ENCODE measurements at regions not wholly inside any gene's neighbourhood (a gene's known extent, or its start where the extent isn't known, plus 50 kb on each side); places are given as distances from the start of the nearest gene placed in this dataset.
"Not testable (repeated sequence)": the region's sequence is repeated elsewhere in the genome, so short reads cannot be mapped to it uniquely, and the experiment has no call there.

- no peak for DNase-seq (ENCODE audit: low read depth)
- TF ChIP-seq CTCF (IDR thresholded peaks at IDR 0.05; ENCODE audit: control insufficient read depth, extremely low read depth, insufficient read depth) = no peak
- H3K4me3 ChIP-seq (ENCODE audit: low read depth, low read length) = no peak overlapping the region
Observed at GRCh38 chr2:126952216-126952615, 53.5 kb downstream of the TEX51 start.

DNA sequence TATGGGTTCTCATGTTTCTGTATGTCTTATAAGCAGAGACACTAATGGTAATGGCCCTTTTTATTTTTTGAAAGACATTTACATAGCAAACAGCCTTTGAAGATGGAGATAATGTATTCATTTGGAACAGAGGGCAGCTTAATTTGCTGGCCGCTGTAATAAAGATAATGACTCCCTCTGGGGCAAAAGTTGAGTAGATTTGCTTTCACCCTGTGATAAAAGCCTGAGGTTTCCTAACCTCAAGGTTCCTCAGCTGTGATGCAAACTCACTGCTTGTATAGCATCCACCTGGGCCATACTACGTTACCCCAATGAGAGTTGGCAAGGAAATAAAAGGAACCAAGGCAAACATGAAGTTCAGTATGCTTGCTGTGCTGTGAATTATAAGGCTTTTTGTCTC, 54.8 kb downstream of the TEX51 start:
- no peak for DNase-seq (ENCODE audit: low read depth)
- TF ChIP-seq CTCF (IDR thresholded peaks at IDR 0.05; ENCODE audit: control insufficient read depth, extremely low read depth, insufficient read depth) = no peak
- H3K4me3 ChIP-seq (ENCODE audit: low read depth, low read length) = no peak overlapping the region

GRCh38 chr2:126954831-126955230, 56.1 kb downstream of the TEX51 start:
- TF ChIP-seq CTCF (IDR thresholded peaks at IDR 0.05; ENCODE audit: control insufficient read depth, extremely low read depth, insufficient read depth) = no peak
- no peak overlapping the region for H3K4me3 ChIP-seq (ENCODE audit: low read depth, low read length)
- no peak for DNase-seq (ENCODE audit: low read depth)

GRCh38 chr2:126956773-126957172, 58.1 kb downstream of the TEX51 start:
- DNase-seq (ENCODE audit: low read depth); H3K4me3 ChIP-seq (ENCODE audit: low read depth, low read length): not testable (repeated sequence)

DNA sequence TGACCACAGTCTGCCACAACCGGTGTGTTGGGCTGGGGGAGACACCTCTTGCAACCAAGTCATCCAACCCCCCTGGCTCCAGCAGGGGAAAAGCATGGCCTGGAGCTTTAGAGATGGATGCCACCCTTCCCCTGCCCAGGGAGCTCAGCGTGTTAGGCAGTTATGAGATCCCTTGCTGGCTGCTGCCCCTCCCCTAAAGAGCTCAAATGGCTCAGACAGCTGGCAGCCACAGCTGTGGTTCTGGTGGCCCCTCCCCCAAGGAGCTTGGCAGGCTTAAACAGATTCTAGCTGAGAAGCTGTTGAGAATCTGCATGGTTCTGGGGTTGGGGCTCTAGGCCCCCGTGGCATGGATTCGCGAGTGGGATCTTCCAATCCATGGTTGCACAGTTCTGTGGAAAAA, 64.7 kb downstream of the TEX51 start:
- H3K4me3 ChIP-seq (ENCODE audit: low read depth, low read length) = no peak overlapping the region
- no peak for TF ChIP-seq CTCF (IDR thresholded peaks at IDR 0.05; ENCODE audit: control insufficient read depth, extremely low read depth, insufficient read depth)
- DNase-seq (ENCODE audit: low read depth) = no peak

DNA sequence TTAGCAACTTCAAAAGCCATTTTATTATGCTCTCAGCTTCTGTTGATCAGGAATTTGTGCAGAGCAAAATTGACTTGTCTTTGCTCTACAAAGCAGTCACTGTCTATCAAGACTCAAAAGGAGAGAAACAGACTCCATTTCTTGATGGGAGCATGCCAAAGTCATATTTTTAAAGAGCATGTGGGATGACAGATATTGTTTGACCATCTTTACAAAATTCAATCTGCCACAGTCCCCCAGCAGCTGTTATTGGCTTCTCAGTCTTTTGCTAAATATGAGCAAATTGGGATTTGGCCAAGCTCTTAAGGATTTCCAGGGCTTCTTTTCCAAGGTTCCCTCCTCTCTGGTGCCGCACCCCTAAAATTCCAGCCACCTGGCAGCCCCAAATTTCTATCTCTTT, 67.9 kb downstream of the TEX51 start:
- no peak overlapping the region for H3K4me3 ChIP-seq (ENCODE audit: low read depth, low read length)
- DNase-seq (ENCODE audit: low read depth) = no peak
- no peak for TF ChIP-seq CTCF (IDR thresholded peaks at IDR 0.05; ENCODE audit: control insufficient read depth, extremely low read depth, insufficient read depth)

DNA sequence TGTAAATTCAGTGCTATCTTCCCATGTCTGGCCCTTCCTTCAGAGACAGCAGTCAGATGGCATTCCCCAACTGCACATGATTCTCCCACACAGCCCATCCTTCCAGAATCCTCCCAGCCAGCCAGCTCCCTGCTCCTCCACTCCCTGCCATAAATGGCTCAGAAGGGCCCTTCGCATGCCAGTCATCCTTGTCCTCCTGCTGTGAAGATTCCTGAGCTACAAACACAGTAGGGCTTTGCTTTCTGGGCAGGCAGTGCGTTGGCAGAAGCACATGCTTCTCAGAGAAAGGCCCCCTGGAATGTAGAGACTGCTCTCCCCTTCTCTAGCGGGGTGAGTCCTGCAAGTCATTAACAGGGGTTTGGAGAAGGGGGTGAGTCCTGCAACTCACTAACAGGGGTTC, 71.9 kb downstream of the TEX51 start:
- DNase-seq (ENCODE audit: low read depth) = no peak
- TF ChIP-seq CTCF (IDR thresholded peaks at IDR 0.05; ENCODE audit: control insufficient read depth, extremely low read depth, insufficient read depth) = no peak
- H3K4me3 ChIP-seq (ENCODE audit: low read depth, low read length) = no peak overlapping the region

GRCh38 chr2:126971162-126971480, 72.4 kb downstream of the TEX51 start:
- DNase-seq (ENCODE audit: low read depth) = no peak
- peak overlapping the region; percentile 53; the same call in 1 of the 2 replicates for H3K4me3 ChIP-seq (ENCODE audit: low read depth, low read length)
- no peak for TF ChIP-seq CTCF (IDR thresholded peaks at IDR 0.05; ENCODE audit: control insufficient read depth, extremely low read depth, insufficient read depth)

Data from LNCaP clone FGC (cell line).